ENCODE measurements at regions not wholly inside any gene's neighbourhood (a gene's known extent, or its start where the extent isn't known, plus 50 kb on each side); places are given as distances from the start of the nearest gene placed in this dataset.

GRCh38 chr5:29077451-29077850, 2039.1 kb upstream of the CDH9 start:
- TF ChIP-seq CTCF (IDR thresholded peaks at IDR 0.05; ENCODE audit: low read length, missing control alignments), result no peak
- H3K4me3 ChIP-seq (replicated peaks; ENCODE audit: low read depth, low read length), result no peak overlapping the region
- DNase-seq (ENCODE audit: low read depth), result no peak

- no peak for DNase-seq (ENCODE audit: low read depth)
- no peak for TF ChIP-seq CTCF (IDR thresholded peaks at IDR 0.05; ENCODE audit: low read length, missing control alignments)
- H3K4me3 ChIP-seq (replicated peaks; ENCODE audit: low read depth, low read length), result no peak overlapping the region
These were observed 2030.7 kb upstream of the CDH9 start for GRCh38 chr5:29069104-29069402.

GRCh38 chr5:29061381-29061780, 2023.0 kb upstream of the CDH9 start:
- no peak overlapping the region for H3K4me3 ChIP-seq (replicated peaks; ENCODE audit: low read depth, low read length)
- no peak for TF ChIP-seq CTCF (IDR thresholded peaks at IDR 0.05; ENCODE audit: low read length, missing control alignments)
- DNase-seq (ENCODE audit: low read depth), result no peak

GRCh38 chr5:29054694-29055093, 2016.3 kb upstream of the CDH9 start:
- no peak overlapping the region for H3K4me3 ChIP-seq (replicated peaks; ENCODE audit: low read depth, low read length)
- TF ChIP-seq CTCF (IDR thresholded peaks at IDR 0.05; ENCODE audit: low read length, missing control alignments), result no peak

GRCh38 chr5:29054282-29054681, 2015.9 kb upstream of the CDH9 start:
- DNase-seq (ENCODE audit: low read depth), result no peak
- no peak overlapping the region for H3K4me3 ChIP-seq (replicated peaks; ENCODE audit: low read depth, low read length)
- no peak for TF ChIP-seq CTCF (IDR thresholded peaks at IDR 0.05; ENCODE audit: low read length, missing control alignments)

More at GRCh38 chr5:29054694-29055093, 2016.3 kb upstream of the CDH9 start:
- DNase-seq (ENCODE audit: low read depth), result no peak

GRCh38 chr5:29051509-29051908, 2013.1 kb upstream of the CDH9 start:
- H3K4me3 ChIP-seq (replicated peaks; ENCODE audit: low read depth, low read length), result no peak overlapping the region
- DNase-seq (ENCODE audit: low read depth), result no peak
- TF ChIP-seq CTCF (IDR thresholded peaks at IDR 0.05; ENCODE audit: low read length, missing control alignments), result no peak

- no peak for TF ChIP-seq CTCF (IDR thresholded peaks at IDR 0.05; ENCODE audit: low read length, missing control alignments)
- DNase-seq (ENCODE audit: low read depth), result no peak
- no peak overlapping the region for H3K4me3 ChIP-seq (replicated peaks; ENCODE audit: low read depth, low read length)
These were observed 2003.8 kb upstream of the CDH9 start for GRCh38 chr5:29042152-29042551.

All from fibroblast of pulmonary artery (primary cell).